ENCODE measurements at regions not wholly inside any gene's neighbourhood (a gene's known extent, or its start where the extent isn't known, plus 50 kb on each side); places are given as distances from the start of the nearest gene placed in this dataset.

DNA sequence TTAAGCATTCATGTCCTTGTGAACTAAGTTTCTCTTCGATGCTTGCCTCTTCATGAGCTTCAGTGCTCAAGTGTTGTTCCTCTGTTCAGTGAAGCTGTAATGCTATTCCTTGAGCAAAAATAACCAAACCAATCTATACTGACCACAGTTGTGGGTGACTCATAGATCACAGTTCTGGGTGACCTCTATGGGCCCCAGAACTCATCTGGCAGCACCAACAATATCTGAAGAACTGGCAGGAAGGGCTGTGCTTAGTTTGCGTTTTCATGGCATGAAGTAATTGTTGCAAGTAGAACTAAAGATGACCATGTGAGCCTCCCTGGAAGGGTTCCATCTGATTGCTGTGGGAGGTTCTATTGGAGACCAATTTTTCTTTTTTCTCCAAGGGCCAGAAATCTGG, 106.2 kb downstream of the CCNG2 start:
- no peak for TF ChIP-seq POLR2AphosphoS5 (IDR thresholded peaks at IDR 0.05; ENCODE audit: low read depth, low read length)
- TF ChIP-seq POLR2A (IDR thresholded peaks at IDR 0.05; ENCODE audit: low read depth, low read length) = no peak
- no peak for TF ChIP-seq TAF1 (IDR thresholded peaks at IDR 0.05; ENCODE audit: borderline replicate concordance, low read depth, low read length)
